OCI-LY7 (cell line): ENCODE measurements at regions not wholly inside any gene's neighbourhood (a gene's known extent, or its start where the extent isn't known, plus 50 kb on each side); places are given as distances from the start of the nearest gene placed in this dataset.

Experiments
- EZH2phosphoT487 ChIP-seq: fragments of 200-600 bp; sonication (generic); IDR thresholded peaks from 2 replicates; pipeline ENCODE4 v1.6.1; 2018; ENCODE audit warnings: low read depth, borderline replicate concordance, mild to moderate bottlenecking, mixed run types, antibody characterized with exemption, low read length, moderate library complexity, mixed read lengths
- TF ChIP-seq, protein P1 (sequence below): fragments of 200-600 bp; sonication (generic); conservative IDR thresholded peaks from 2 replicates; pipeline ENCODE4 v1.5.1; 2014; ENCODE audit warnings: mild to moderate bottlenecking, antibody characterized with exemption, low read length, moderate library complexity, mixed read lengths

- TF ChIP-seq, protein P1, sequence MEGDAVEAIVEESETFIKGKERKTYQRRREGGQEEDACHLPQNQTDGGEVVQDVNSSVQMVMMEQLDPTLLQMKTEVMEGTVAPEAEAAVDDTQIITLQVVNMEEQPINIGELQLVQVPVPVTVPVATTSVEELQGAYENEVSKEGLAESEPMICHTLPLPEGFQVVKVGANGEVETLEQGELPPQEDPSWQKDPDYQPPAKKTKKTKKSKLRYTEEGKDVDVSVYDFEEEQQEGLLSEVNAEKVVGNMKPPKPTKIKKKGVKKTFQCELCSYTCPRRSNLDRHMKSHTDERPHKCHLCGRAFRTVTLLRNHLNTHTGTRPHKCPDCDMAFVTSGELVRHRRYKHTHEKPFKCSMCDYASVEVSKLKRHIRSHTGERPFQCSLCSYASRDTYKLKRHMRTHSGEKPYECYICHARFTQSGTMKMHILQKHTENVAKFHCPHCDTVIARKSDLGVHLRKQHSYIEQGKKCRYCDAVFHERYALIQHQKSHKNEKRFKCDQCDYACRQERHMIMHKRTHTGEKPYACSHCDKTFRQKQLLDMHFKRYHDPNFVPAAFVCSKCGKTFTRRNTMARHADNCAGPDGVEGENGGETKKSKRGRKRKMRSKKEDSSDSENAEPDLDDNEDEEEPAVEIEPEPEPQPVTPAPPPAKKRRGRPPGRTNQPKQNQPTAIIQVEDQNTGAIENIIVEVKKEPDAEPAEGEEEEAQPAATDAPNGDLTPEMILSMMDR: no peak
- no peak for TF ChIP-seq EZH2phosphoT487
These were observed 275.2 kb downstream of the IRS1 start for GRCh38 chr2:226524381-226524843.
